GM13976 (cell line): ENCODE measurements at regions not wholly inside any gene's neighbourhood (a gene's known extent, or its start where the extent isn't known, plus 50 kb on each side); places are given as distances from the start of the nearest gene placed in this dataset.

Experiments
- DNase-seq: peaks from one replicate; pipeline ENCODE4 v3.0.0; 2012; ENCODE audit warnings: low spot score
- CTCF ChIP-seq: IDR thresholded peaks from 2 replicates; pipeline ENCODE4 v1.5.1; 2012; ENCODE audit warnings: borderline replicate concordance, mild to moderate bottlenecking; ENCODE audit not compliant: insufficient read depth; ENCODE audit errors: extremely low read depth, missing control alignments, control extremely low read depth
- in situ Hi-C: fragments of 300-500 bp; cut with MboI; formaldehyde crosslinking; loops from one replicate; pipeline ENCODE4 v1.12.0; 2022; ENCODE audit warnings: low sequenced_read_pairs, mixed read lengths, inconsistent platforms; ENCODE audit not compliant: unreplicated experiment

GRCh38 chr7:8809320-8809719 lies 375.9 kb downstream of the NXPH1 start:
- TF ChIP-seq CTCF: no peak
- in situ Hi-C loops: no loop called here
- DNase-seq: no peak

GRCh38 chr7:8817448-8818036 lies 384.1 kb downstream of the NXPH1 start:
- no peak for DNase-seq
- in situ Hi-C loops: no loop called here
- no peak for TF ChIP-seq CTCF

- no peak for TF ChIP-seq CTCF
- DNase-seq: no peak
- in situ Hi-C loops: no loop called here
These were observed 385.0 kb downstream of the NXPH1 start for GRCh38 chr7:8818406-8818805.

- no peak for TF ChIP-seq CTCF
- in situ Hi-C loops: no loop called here
- DNase-seq: no peak
These were observed 389.2 kb downstream of the NXPH1 start for GRCh38 chr7:8822595-8822994.

- in situ Hi-C loops: no loop called here
- no peak for TF ChIP-seq CTCF
- DNase-seq: no peak
These were observed 390.1 kb downstream of the NXPH1 start for GRCh38 chr7:8823486-8823885.

- no peak for DNase-seq
- TF ChIP-seq CTCF: no peak
- in situ Hi-C loops: no loop called here
These were observed 393.9 kb downstream of the NXPH1 start for GRCh38 chr7:8827329-8827728.
